Activated naive CD4-positive, alpha-beta T cell treated with anti-CD3 and anti-CD28 coated beads, Interleukin-2, amount 50 U/mL, for 24 hours (primary cell): ENCODE measurements at regions not wholly inside any gene's neighbourhood (a gene's known extent, or its start where the extent isn't known, plus 50 kb on each side); places are given as distances from the start of the nearest gene placed in this dataset.
"Not testable (repeated sequence)": the region's sequence is repeated elsewhere in the genome, so short reads cannot be mapped to it uniquely, and the experiment has no call there.

Source experiments
- H3K27ac Mint-ChIP-seq: one replicate; pipeline ENCODE4 v1.8.0; 2021; ENCODE audit warnings: mild to moderate bottlenecking, mixed read lengths
- H3K27me3 Mint-ChIP-seq: one replicate; pipeline ENCODE4 v1.8.0; 2021; ENCODE audit warnings: mixed read lengths
- H3K36me3 Mint-ChIP-seq: one replicate; pipeline ENCODE4 v1.8.0; 2021; ENCODE audit warnings: mixed read lengths
- H3K4me1 Mint-ChIP-seq: one replicate; pipeline ENCODE4 v1.8.0; 2021; ENCODE audit warnings: mixed read lengths
- H3K4me3 Mint-ChIP-seq: one replicate; pipeline ENCODE4 v1.8.0; 2021; ENCODE audit warnings: mild to moderate bottlenecking, mixed read lengths
- H3K9me3 Mint-ChIP-seq: one replicate; pipeline ENCODE4 v1.8.0; 2021; ENCODE audit warnings: mixed read lengths

DNA sequence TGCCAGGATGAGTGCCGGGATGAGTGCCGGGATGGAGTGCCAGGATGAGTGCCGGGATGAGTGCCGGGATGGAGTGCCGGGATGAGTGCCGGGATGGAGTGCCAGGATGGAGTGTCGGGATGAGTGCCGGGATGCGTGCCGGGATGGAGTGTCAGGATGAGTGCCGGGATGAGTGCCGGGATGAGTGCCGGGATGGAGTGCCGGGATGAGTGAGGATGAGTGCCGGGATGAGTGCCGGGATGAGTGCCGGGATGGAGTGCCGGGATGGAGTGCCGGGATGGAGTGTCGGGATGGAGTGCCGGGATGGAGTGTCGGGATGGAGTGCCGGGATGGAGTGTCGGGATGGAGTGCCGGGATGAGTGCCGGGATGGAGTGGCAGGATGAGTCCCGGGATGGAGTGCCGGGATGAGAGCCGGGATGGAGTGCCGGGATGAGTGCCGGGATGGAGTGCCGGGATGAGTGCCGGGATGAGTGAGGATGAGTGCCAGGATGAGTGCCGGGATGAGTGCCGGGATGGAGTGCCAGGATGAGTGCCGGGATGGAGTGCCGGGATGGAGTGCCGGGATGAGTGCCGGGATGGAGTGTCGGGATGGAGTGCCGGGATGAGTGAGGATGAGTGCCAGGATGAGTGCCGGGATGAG is 52.1 kb upstream of the HELT start:
- not testable (repeated sequence) for H3K9me3 Mint-ChIP-seq, H3K27me3 Mint-ChIP-seq, H3K36me3 Mint-ChIP-seq, H3K4me3 Mint-ChIP-seq, H3K4me1 Mint-ChIP-seq
- peak overlapping the region; percentile 41 for H3K27ac Mint-ChIP-seq

DNA sequence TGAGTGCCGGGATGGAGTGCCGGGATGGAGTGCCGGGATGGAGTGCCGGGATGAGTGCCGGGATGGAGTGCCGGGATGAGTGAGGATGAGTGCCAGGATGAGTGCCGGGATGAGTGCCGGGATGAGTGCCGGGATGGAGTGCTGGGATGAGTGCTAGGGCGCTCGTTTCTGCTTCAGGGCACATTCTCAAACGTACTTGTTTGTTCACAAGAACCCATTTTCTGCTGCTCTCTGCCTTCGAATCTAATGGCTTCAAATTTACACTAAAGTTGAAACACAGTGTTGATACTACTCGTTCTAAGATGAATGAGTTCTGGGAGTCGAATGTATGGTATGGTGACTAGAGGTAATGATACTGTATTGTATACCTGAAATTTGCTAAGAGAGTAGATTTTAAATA is 50.6 kb upstream of the HELT start:
- H3K36me3 Mint-ChIP-seq, H3K4me3 Mint-ChIP-seq, H3K9me3 Mint-ChIP-seq, H3K4me1 Mint-ChIP-seq, H3K27me3 Mint-ChIP-seq: not testable (repeated sequence)
- peak overlapping the region; percentile 93 for H3K27ac Mint-ChIP-seq

DNA sequence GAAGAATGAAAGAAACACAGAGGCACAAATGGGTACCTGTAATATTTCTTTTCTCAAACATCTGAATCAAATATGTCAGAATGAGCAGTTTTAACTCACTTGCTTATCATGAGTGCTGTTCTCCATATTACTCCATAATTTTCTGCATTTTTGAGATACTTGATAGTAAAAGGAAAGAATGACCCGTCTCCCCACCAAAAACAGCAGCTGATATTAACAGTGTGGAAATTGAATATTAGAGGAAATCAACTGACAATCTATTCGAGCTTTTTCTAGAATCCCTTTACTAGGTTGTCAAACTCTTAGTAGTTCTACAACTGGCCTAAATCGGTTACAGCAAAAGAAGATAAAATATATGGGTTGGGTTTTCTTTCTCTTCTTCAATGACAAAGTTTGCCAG is 49.9 kb upstream of the HELT start:
- peaks cover 3% of the 10 kb centered on the region for H3K27me3 Mint-ChIP-seq
- H3K27ac Mint-ChIP-seq: no peak overlapping the region
- H3K36me3 Mint-ChIP-seq: peaks cover 4% of the 10 kb centered on the region
- peaks cover 10% of the 10 kb centered on the region for H3K9me3 Mint-ChIP-seq
- H3K4me3 Mint-ChIP-seq: no peak overlapping the region
- peaks cover 4% of the 10 kb centered on the region for H3K4me1 Mint-ChIP-seq
